Endothelial cell of umbilical vein (primary cell): ENCODE measurements at regions not wholly inside any gene's neighbourhood (a gene's known extent, or its start where the extent isn't known, plus 50 kb on each side); places are given as distances from the start of the nearest gene placed in this dataset.

ENCODE experiments used
- BruUV-seq: library from RNA; stranded (reverse); fragments of 400-500 nt; replicated peaks from 2 replicates; lab custom pipeline; 2021; lab: Mats Ljungman, UMichigan
- CTCF ChIA-PET: fragments of 300-600, 350-600 bp; sonication (Branson Sonifier 250); formaldehyde crosslinking; loops from one replicate; lab custom pipeline; 2021; ENCODE audit warnings: antibody characterized with exemption, inconsistent platforms; lab: Charles Lee
- POLR2A ChIA-PET: fragments of 300-600, 350-600 bp; sonication (Branson Sonifier 250); formaldehyde crosslinking; loops from one replicate; lab custom pipeline; 2021; ENCODE audit warnings: antibody characterized with exemption, inconsistent platforms; lab: Charles Lee
- DNase-seq: peaks from one replicate; pipeline ENCODE4 v3.0.0-alpha.2; 2011; ENCODE audit warnings: low read depth, low spot score
- FAIRE-seq: peaks from 2 replicates; lab custom pipeline; 2011; peaks lifted over from hg19 to GRCh38; lab: Jason Lieb, UNC
- H2AFZ ChIP-seq: 2 replicates; pipeline ENCODE4 v1.6.0; 2012; ENCODE audit warnings: low read depth, low read length, control low read depth, inconsistent platforms
- H3K27ac ChIP-seq: 2 replicates; pipeline ENCODE4 v1.5.1; 2011; ENCODE audit warnings: low read depth, mild to moderate bottlenecking, control low read depth, low read length, moderate library complexity; ENCODE audit not compliant: insufficient read depth
- H3K27me3 ChIP-seq, 2 experiments: 2 replicates each; pipeline versions ENCODE4 v1.6.0 to v1.6.1; 2011; ENCODE audit warnings: low read length in 2 of 2, mixed read lengths in 1 of 2; ENCODE audit not compliant: control insufficient read depth in 2 of 2, insufficient read depth in 2 of 2
- H3K36me3 ChIP-seq, 2 experiments: 2 replicates in 1 of 2; 3 replicates in 1 of 2; pipeline ENCODE4 v1.5.1; 2011; ENCODE audit warnings: low read length in 2 of 2, mild to moderate bottlenecking in 1 of 2, moderate library complexity in 1 of 2; ENCODE audit not compliant: control insufficient read depth in 2 of 2, insufficient read depth in 2 of 2; ENCODE audit errors: extremely low read depth in 1 of 2
- H3K4me1 ChIP-seq: 3 replicates; pipeline ENCODE4 v1.5.1; 2011; ENCODE audit warnings: mild to moderate bottlenecking, low read length; ENCODE audit not compliant: control insufficient read depth, insufficient read depth; ENCODE audit errors: extremely low read depth
- H3K4me2 ChIP-seq: 2 replicates; pipeline ENCODE4 v1.6.1; 2011; ENCODE audit warnings: low read length, control low read depth, mixed read lengths; ENCODE audit not compliant: insufficient read depth
- H3K4me3 ChIP-seq, 3 experiments: fragments of 200-600 bp in 1 of 3; sonication (generic), shearing (Covaris generic) in 1 of 3; replicated peaks in 1 of 3; 2 replicates each; pipeline ENCODE4 v1.5.1; 2011 to 2016; ENCODE audit warnings: control low read depth in 3 of 3, low read length in 3 of 3, mild to moderate bottlenecking in 2 of 3, inconsistent platforms in 1 of 3, low read depth in 1 of 3, moderate library complexity in 1 of 3; ENCODE audit not compliant: insufficient read depth in 1 of 3
- H3K79me2 ChIP-seq: 2 replicates; pipeline ENCODE4 v1.6.0; 2012; ENCODE audit warnings: low read length, inconsistent platforms; ENCODE audit not compliant: control insufficient read depth, insufficient read depth
- H3K9ac ChIP-seq: replicated peaks from 2 replicates; pipeline ENCODE3; 2011; ENCODE audit warnings: low read length, control low read depth; ENCODE audit not compliant: insufficient read depth; ENCODE audit errors: extremely low read depth
- H3K9me1 ChIP-seq: replicated peaks from 3 replicates; pipeline ENCODE4 v1.6.0; 2011; ENCODE audit warnings: mild to moderate bottlenecking, low read length; ENCODE audit not compliant: control insufficient read depth, insufficient read depth; ENCODE audit errors: extremely low read depth
- H3K9me3 ChIP-seq: replicated peaks from 2 replicates; pipeline ENCODE4 v1.5.1; 2012; ENCODE audit warnings: low read length, inconsistent platforms; ENCODE audit not compliant: control insufficient read depth, insufficient read depth
- H4K20me1 ChIP-seq: replicated peaks from 2 replicates; pipeline ENCODE3; 2011; ENCODE audit warnings: mild to moderate bottlenecking, low read length; ENCODE audit not compliant: control insufficient read depth, insufficient read depth; ENCODE audit errors: extremely low read depth
- EZH2 ChIP-seq: IDR thresholded peaks from 2 replicates; pipeline ENCODE4 v1.6.1; 2012; ENCODE audit warnings: borderline replicate concordance, low read depth, mild to moderate bottlenecking, moderate library complexity, low read length, inconsistent platforms; ENCODE audit not compliant: severe bottlenecking
- FOS ChIP-seq: IDR thresholded peaks from 2 replicates; pipeline ENCODE4 v1.6.1; 2011; ENCODE audit warnings: mild to moderate bottlenecking, low read length, moderate library complexity, borderline replicate concordance; ENCODE audit not compliant: insufficient read depth
- GATA2 ChIP-seq: IDR thresholded peaks from 2 replicates; pipeline ENCODE4 v1.7.0; 2011; ENCODE audit warnings: low read depth, mild to moderate bottlenecking, moderate library complexity, mixed read lengths, low read length; ENCODE audit not compliant: insufficient read length, insufficient read depth
- JUN ChIP-seq: IDR thresholded peaks from 2 replicates; pipeline ENCODE4 v1.6.1; 2011; ENCODE audit warnings: borderline replicate concordance, low read depth; ENCODE audit not compliant: insufficient read length, insufficient read depth
- MYC ChIP-seq: IDR thresholded peaks from one replicate; pipeline ENCODE4 v1.6.1; 2011; ENCODE audit warnings: mild to moderate bottlenecking, low read depth, low read length
- POLR2A ChIP-seq: IDR thresholded peaks from 2 replicates; pipeline ENCODE4 v1.6.1; 2012; ENCODE audit warnings: low read depth, mild to moderate bottlenecking, control low read depth, low read length
- POLR2AphosphoS5 ChIP-seq: IDR thresholded peaks from 2 replicates; pipeline ENCODE4 v1.6.1; 2012; ENCODE audit warnings: low read depth, mild to moderate bottlenecking, control low read depth, low read length, moderate library complexity; ENCODE audit not compliant: insufficient read depth
- dilution Hi-C: fragments of 300-500 bp; cut with MboI; formaldehyde crosslinking; loops from one replicate; pipeline ENCODE4 v1.15.0; 2019; ENCODE audit warnings: low sequenced_read_pairs; ENCODE audit not compliant: extremely low pct_ligation_motif_present
- intact Hi-C: fragments of 100-400 bp; cut with micrococcal nuclease; formaldehyde crosslinking; loops from one replicate; pipeline ENCODE4 v1.10.0; 2022
- TF ChIP-seq, protein P1 (sequence below): IDR thresholded peaks from 2 replicates; pipeline ENCODE4 v1.6.1; 2011; ENCODE audit not compliant: insufficient read depth, insufficient read length
- TF ChIP-seq, protein P2 (sequence below), 2 donors: IDR thresholded peaks; 1 replicate in 1 of 2; 2 replicates in 1 of 2; pipeline ENCODE4 v1.5.1; 2011; ENCODE audit warnings: low read length in 2 of 2, mild to moderate bottlenecking in 2 of 2, moderate library complexity in 2 of 2, control low read depth in 1 of 2, inconsistent platforms in 1 of 2, low read depth in 1 of 2; ENCODE audit not compliant: insufficient read depth in 1 of 2; ENCODE audit errors: extremely low read depth in 1 of 2

DNA sequence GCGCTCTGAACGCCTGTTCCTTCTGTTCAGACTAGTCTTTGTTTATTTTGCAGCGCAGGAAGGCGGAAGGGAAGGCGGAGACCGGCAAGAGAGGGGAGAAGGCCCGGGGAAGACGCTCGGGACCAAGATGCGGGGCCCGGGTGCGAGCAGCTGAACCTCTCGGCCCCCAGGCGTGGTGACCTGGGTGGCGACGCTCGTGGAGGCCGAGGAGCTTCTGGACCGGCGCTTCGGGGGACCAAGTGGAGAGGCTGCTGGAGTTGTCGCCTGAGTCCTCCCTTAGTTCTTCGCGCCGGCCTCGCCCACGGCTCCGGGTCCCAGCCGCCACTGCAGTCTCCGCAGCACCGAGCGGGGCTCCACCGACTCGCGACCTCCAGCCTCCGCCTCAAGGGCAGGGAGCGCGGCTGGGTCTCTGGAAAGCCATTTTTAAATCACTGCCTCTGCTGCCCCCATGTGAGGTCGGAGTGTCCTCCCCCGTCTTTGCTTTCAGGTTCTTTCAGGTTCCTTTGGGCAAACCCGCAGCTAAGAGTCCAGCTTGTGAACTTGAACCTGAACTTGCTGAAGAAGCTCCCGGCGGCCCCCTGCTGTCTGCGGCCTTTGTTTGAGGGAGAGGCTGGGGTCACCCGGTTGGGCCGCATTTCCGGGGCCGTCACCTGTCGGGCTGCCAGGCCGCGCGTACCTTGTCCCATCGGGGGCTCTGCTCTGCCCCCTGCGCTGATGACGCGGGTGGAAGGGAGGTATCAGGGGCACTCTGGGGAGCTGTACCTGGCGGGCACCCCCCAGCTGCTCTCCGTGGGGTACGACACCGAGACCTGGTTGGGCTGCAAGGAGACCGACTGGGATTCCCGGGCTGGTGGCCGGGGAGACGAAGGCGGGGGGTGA is 136.0 kb downstream of the KIF20B start:
- Histone ChIP-seq H3K4me3 (peak overlapping the region; percentile 1 to 48 (median 17)), H3K27me3 (peaks cover 15 to 16% of the 10 kb centered on the region in 2 experiments), H3K79me2 (no peaks in the 10 kb centered on the region), H3K9me1 (no peaks in the 10 kb centered on the region), H3K4me1 (peaks cover 4% of the 10 kb centered on the region), H3K4me2 (peak overlapping the region; percentile 79), H4K20me1 (no peaks in the 10 kb centered on the region), H3K9ac (no peak overlapping the region), H3K36me3 (no peaks in the 10 kb centered on the region), H3K27ac (no peak overlapping the region), H2AFZ (peak overlapping the region; percentile 95), H3K9me3 (no peaks in the 10 kb centered on the region)
- DNase-seq: peak; percentile 13
- ChIA-PET POLR2A (no interaction called here), CTCF (interaction anchor here (0.9 to 2.0 kb wide), 3 partner anchors 9 to 41 kb away, joined by 3 to 5 read pairs (median 3); no protein-coding TSS in a partner anchor)
- intact Hi-C loops: loop anchor here (1.0 kb wide), 1 partner anchor 136 kb away; the partner anchor contains the start of gene KIF20B
- no TSS peak for BruUV-seq
- dilution Hi-C loops: no loop called here
- FAIRE-seq: peak; percentile 66
- no peak for TF ChIP-seq JUN
- peak; percentile 41 for TF ChIP-seq EZH2

DNA sequence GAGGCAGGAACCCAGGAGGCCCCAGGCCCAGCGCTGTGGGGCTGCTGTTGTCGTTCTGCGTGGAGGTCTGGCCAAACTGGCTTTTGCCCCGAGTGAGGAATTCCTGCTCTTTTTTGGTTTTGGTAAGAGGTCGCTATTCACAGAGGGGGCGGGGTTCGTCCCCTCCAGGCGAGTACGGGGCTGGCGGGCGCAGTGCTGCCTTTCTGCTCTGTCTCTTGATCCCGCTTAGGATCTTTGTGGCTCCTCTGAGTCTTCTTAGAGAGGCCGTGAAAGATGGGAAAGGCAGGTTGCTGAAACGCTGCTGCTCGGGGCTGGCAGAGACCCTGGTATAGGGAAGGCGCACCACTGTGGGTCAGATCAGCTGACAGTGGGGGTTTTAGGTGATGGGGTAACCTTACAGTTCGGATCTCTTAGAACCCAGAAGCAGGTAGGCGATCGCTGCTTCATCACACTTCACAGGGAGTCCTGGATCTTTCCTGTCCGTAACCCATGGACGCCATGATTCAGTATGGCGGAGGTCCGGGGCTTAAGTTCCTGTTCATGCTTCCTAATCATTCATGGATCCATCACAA is 136.7 kb downstream of the KIF20B start:
- H3K27ac ChIP-seq: no peak overlapping the region
- FAIRE-seq: no peak

More for the DNA sequence above, 136.7 kb downstream of the KIF20B start:
- Histone ChIP-seq H4K20me1 (no peaks in the 10 kb centered on the region), H3K4me1 (peaks cover 4% of the 10 kb centered on the region), H3K27me3 (peaks cover 15 to 16% of the 10 kb centered on the region in 2 experiments), H3K79me2 (no peaks in the 10 kb centered on the region), H3K36me3 (no peaks in the 10 kb centered on the region), H3K4me2 (peak overlapping the region; percentile 79), H3K9ac (no peak overlapping the region), H3K9me3 (no peaks in the 10 kb centered on the region), H3K9me1 (no peaks in the 10 kb centered on the region), H3K4me3 (peak overlapping the region in 2 of 3 experiments; percentile 17 to 48), H2AFZ (peak overlapping the region; percentile 95)
- no peak for DNase-seq
- ChIA-PET CTCF (interaction anchor here (1.0 to 2.0 kb wide), 2 partner anchors 10 to 35 kb away, joined by 3 to 5 read pairs; no protein-coding TSS in a partner anchor), POLR2A (no interaction called here)
- intact Hi-C loops (no loop called here), dilution Hi-C loops (no loop called here)
- TF ChIP-seq JUN (no peak), POLR2A (no peak), MYC (no peak), POLR2AphosphoS5 (no peak), FOS (no peak), EZH2 (no peak), GATA2 (no peak)
- TF ChIP-seq, protein P1, sequence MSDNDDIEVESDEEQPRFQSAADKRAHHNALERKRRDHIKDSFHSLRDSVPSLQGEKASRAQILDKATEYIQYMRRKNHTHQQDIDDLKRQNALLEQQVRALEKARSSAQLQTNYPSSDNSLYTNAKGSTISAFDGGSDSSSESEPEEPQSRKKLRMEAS: no peak
- TF ChIP-seq, protein P2, sequence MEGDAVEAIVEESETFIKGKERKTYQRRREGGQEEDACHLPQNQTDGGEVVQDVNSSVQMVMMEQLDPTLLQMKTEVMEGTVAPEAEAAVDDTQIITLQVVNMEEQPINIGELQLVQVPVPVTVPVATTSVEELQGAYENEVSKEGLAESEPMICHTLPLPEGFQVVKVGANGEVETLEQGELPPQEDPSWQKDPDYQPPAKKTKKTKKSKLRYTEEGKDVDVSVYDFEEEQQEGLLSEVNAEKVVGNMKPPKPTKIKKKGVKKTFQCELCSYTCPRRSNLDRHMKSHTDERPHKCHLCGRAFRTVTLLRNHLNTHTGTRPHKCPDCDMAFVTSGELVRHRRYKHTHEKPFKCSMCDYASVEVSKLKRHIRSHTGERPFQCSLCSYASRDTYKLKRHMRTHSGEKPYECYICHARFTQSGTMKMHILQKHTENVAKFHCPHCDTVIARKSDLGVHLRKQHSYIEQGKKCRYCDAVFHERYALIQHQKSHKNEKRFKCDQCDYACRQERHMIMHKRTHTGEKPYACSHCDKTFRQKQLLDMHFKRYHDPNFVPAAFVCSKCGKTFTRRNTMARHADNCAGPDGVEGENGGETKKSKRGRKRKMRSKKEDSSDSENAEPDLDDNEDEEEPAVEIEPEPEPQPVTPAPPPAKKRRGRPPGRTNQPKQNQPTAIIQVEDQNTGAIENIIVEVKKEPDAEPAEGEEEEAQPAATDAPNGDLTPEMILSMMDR (IDR thresholded peaks at IDR 0.05; ENCODE audit: extremely low read depth in 1 of 2, insufficient read depth in 1 of 2, low read depth in 1 of 2, low read length in 2 of 2): no peak
- no TSS peak for BruUV-seq
